ENCODE measurements at regions not wholly inside any gene's neighbourhood (a gene's known extent, or its start where the extent isn't known, plus 50 kb on each side); places are given as distances from the start of the nearest gene placed in this dataset.

DNA sequence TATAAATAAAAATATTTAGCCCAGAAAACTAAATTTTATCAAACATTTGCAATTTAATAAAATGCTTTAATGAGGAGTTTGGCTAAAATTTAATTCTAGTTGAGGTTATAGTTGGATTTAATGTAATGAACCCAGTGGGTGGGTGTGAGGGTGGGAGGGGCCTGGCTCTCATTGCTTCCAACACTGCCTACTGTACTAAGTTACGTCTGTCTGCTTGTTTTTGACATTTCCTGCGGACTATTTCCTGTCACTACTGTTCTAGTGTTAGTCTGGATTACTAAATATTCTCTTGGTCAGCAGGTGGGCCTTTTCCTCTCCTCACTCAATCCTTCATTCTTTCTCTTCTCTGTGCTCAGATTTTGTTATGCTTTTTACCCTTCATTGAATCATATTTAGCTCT is 82.5 kb upstream of the MAP3K7 start:
- DNase-seq (ENCODE audit: low spot score), result no peak
- Histone ChIP-seq H3K9ac (ENCODE audit: low read depth in 1 of 2, low read length in 2 of 2) (no peak overlapping the region), H3K4me1 (ENCODE audit: control insufficient read depth in 4 of 4, insufficient read depth in 4 of 4, low read length in 3 of 4) (no peaks in the 10 kb centered on the region), H3K9me3 (ENCODE audit: control insufficient read depth in 4 of 4, low read length in 3 of 4) (peaks cover 0 to 1% (median under 1%) of the 10 kb centered on the region in 4 donors), H3K27ac (ENCODE audit: low read depth in 1 of 2, low read length in 2 of 2) (no peak overlapping the region), H3K36me3 (ENCODE audit: control insufficient read depth in 4 of 4, insufficient read depth in 3 of 4, low read depth in 1 of 4, low read length in 3 of 4) (no peaks in the 10 kb centered on the region), H3K4me3 (ENCODE audit: low read depth in 1 of 3, low read length in 3 of 3) (no peak overlapping the region), H3K27me3 (ENCODE audit: control insufficient read depth in 4 of 4, insufficient read depth in 4 of 4, low read length in 3 of 4) (peaks cover 0 to 9% (median 0%) of the 10 kb centered on the region in 4 donors)
- TF ChIP-seq YY1 (IDR thresholded peaks at IDR 0.05), result no peak
- no peak for TF ChIP-seq RXRA (IDR thresholded peaks at IDR 0.05)
- TF ChIP-seq MAX (IDR thresholded peaks at IDR 0.05), result no peak
- TF ChIP-seq, protein P1, sequence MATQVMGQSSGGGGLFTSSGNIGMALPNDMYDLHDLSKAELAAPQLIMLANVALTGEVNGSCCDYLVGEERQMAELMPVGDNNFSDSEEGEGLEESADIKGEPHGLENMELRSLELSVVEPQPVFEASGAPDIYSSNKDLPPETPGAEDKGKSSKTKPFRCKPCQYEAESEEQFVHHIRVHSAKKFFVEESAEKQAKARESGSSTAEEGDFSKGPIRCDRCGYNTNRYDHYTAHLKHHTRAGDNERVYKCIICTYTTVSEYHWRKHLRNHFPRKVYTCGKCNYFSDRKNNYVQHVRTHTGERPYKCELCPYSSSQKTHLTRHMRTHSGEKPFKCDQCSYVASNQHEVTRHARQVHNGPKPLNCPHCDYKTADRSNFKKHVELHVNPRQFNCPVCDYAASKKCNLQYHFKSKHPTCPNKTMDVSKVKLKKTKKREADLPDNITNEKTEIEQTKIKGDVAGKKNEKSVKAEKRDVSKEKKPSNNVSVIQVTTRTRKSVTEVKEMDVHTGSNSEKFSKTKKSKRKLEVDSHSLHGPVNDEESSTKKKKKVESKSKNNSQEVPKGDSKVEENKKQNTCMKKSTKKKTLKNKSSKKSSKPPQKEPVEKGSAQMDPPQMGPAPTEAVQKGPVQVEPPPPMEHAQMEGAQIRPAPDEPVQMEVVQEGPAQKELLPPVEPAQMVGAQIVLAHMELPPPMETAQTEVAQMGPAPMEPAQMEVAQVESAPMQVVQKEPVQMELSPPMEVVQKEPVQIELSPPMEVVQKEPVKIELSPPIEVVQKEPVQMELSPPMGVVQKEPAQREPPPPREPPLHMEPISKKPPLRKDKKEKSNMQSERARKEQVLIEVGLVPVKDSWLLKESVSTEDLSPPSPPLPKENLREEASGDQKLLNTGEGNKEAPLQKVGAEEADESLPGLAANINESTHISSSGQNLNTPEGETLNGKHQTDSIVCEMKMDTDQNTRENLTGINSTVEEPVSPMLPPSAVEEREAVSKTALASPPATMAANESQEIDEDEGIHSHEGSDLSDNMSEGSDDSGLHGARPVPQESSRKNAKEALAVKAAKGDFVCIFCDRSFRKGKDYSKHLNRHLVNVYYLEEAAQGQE (IDR thresholded peaks at IDR 0.05), result no peak
- no peak for TF ChIP-seq CTCF (IDR thresholded peaks at IDR 0.05; ENCODE audit: low read depth, low read length, missing input control)
- no peak for TF ChIP-seq HNF4G (IDR thresholded peaks at IDR 0.05)
- no peak for TF ChIP-seq HNF4A (conservative IDR thresholded peaks at IDR 0.05)
- no peak for TF ChIP-seq FOXA2 (IDR thresholded peaks at IDR 0.05)
- no peak for TF ChIP-seq JUND (IDR thresholded peaks at IDR 0.05)
- no peak for TF ChIP-seq RAD21 (IDR thresholded peaks at IDR 0.05)
- TF ChIP-seq SP1 (IDR thresholded peaks at IDR 0.05), result no peak
- TF ChIP-seq EGR1 (IDR thresholded peaks at IDR 0.05; ENCODE audit: low read depth in 2 of 2), result no peak
- TF ChIP-seq FOXA1 (IDR thresholded peaks at IDR 0.05), result no peak
- TF ChIP-seq ZBTB33 (IDR thresholded peaks at IDR 0.05), result no peak
- no peak for TF ChIP-seq NR2F2 (IDR thresholded peaks at IDR 0.05)
- TF ChIP-seq, protein P2, sequence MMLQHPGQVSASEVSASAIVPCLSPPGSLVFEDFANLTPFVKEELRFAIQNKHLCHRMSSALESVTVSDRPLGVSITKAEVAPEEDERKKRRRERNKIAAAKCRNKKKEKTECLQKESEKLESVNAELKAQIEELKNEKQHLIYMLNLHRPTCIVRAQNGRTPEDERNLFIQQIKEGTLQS (IDR thresholded peaks at IDR 0.05), result no peak
- no peak for TF ChIP-seq GABPA (IDR thresholded peaks at IDR 0.05 in 1 of 2, conservative IDR thresholded peaks at IDR 0.05 in 1 of 2)
- no peak for TF ChIP-seq TAF1 (conservative IDR thresholded peaks at IDR 0.05)
- 58% methylated on average over 2 of the region's 2 CpGs for WGBS

Data from liver (tissue), 8 donors.